ENCODE measurements at regions not wholly inside any gene's neighbourhood (a gene's known extent, or its start where the extent isn't known, plus 50 kb on each side); places are given as distances from the start of the nearest gene placed in this dataset.
A peak's percentile ranks its signal among the peaks of the same experiment; 100 is the strongest.

DNA sequence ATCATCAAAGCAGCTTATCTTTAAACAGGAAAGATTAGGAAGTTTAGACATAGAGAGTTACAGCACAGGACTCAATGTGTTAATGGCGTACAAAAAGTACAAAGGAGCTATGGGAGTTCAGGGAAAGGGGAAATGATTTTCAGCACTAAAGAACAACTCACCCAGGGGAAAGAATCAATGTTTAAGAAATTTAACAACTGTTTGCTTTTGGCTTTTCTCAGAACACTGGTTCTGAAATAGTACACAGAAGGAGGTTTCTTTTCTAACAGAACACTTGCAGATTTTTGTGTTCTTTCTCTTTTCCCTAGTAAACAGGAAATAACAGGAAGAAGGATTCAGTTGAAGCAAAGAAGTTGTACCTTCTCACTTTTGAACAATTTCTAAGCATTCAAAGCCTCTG, 71.3 kb upstream of the GHR start:
- DNase-seq (ENCODE audit: low read depth): no peak

DNA sequence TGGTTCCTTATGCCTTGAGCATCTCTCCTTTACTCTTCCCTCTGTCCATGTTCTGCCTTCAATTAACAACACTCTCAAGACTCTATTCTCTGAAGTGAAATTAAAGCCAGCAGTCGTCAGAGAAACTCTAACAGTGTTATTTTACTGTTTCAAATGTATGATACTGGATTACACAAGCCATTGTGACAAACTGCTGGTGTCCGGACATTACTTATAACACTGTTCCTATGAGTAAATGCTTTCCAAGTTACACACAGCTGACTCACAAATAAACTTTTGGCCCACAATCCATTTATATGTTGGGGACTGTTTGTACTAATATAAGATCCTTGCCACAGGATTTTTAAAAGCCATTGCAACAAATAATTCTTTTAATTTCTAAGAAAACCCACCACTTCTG, 63.2 kb upstream of the GHR start:
- peak; percentile 43 for DNase-seq (ENCODE audit: low read depth)

DNA sequence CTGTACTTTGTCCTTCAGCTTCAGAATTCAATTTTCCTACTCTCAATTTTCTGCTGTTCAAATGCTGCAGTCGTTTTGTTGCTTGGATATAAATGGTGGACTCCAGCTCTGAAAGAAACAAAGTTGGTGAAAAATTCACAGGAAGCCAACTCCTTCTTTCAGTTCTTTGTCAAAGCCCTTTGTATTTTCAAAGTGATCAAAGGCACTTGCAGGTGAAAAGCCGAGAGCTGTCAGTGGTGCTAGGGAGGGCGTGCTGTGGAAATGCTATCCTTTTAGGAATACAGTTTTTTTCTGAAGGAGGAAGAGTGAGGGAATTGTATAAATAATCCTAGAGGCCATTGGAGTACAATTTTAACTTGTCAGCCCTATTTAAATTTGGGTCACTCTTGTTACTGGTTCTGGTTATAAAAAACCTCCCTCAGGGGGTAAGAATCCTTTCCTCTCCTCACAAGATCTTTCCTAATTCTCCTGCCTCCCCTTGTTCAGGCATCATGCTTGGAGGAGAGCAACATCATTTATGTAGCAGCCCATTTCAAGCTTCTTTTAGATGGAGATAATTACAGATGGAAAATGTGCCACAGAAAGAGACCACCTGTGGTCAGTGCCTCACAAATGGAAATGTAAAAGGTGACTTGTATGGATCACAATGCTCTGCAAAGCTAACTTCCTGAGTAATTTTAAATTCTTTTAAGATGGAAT, 62.5 kb upstream of the GHR start:
- no peak for DNase-seq (ENCODE audit: low read depth)

DNA sequence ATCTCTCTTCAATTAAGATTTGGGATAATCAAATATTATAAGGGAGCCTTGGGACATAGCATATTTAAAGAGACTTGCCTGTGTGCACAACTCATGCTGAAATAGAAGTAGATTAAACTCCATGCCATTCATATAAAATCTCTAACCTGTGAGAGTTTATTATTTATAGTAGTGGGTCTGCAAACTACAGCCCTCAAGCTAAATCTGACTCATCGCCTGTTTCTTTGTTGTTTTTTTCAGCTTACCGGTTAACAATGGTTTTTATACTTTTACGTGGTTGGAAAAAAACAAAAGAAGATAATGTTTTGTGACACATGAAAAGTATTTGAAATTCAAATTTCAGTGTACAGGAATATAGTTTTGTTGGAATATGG, 61.9 kb upstream of the GHR start:
- no peak for DNase-seq (ENCODE audit: low read depth)

DNA sequence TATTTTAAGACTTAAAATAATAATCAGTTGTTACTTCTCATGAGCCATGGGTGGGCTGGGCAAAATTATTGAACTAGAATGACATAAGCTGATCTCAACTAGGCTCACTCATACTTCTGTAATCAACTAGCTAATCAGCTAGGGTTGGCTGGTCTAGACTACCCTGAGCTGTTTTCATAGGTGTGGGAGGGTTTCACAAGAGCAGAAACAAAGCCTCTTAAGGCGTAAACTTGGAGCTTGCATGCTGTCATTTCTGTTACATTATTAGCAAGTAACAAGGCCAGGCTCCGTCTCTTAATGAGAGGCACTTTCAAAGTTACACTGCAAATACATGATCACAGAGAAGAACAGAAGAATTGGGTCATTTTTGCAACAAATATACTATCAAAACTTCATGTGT, 57.2 kb upstream of the GHR start:
- DNase-seq (ENCODE audit: low read depth): no peak
